B cell (primary cell): ENCODE measurements at regions not wholly inside any gene's neighbourhood (a gene's known extent, or its start where the extent isn't known, plus 50 kb on each side); places are given as distances from the start of the nearest gene placed in this dataset.

Experiments used
- ATAC-seq: fragments of 200-7000 bp; cut with Tn5 transposase; one replicate; pipeline ENCODE4 v1.10.0; 2021; ENCODE audit warnings: low read depth, mild to moderate bottlenecking, moderate number of reproducible peaks, moderate library complexity
- CTCF ChIA-PET: fragments of 350-600 bp; sonication (Branson Sonifier 250); formaldehyde crosslinking; loops from one replicate; lab custom pipeline; 2021; ENCODE audit warnings: antibody characterized with exemption, inconsistent platforms; lab: Charles Lee
- POLR2A ChIA-PET: fragments of 350-600 bp; sonication (Branson Sonifier 250); formaldehyde crosslinking; loops from one replicate; lab custom pipeline; 2021; ENCODE audit warnings: antibody characterized with exemption; lab: Charles Lee
- DNase-seq: peaks from one replicate; pipeline ENCODE4 v3.0.0; 2013
- H2AFZ ChIP-seq: 2 replicates; pipeline ENCODE4 v1.6.1; 2012; ENCODE audit warnings: mild to moderate bottlenecking, low read depth, low read length; ENCODE audit not compliant: insufficient read depth, poor library complexity, severe bottlenecking
- H3K27ac ChIP-seq, 2 donors: 1 replicate in 1 of 2; 2 replicates in 1 of 2; pipeline ENCODE4 v1.5.1; 2012 to 2013; ENCODE audit warnings: low read length in 2 of 2, mild to moderate bottlenecking in 2 of 2, moderate library complexity in 1 of 2
- H3K27me3 ChIP-seq, 4 experiments: fragments of 200-600 bp in 1 of 4; sonication (generic) in 1 of 4; replicated peaks in 1 of 4; 1 replicate in 2 of 4; 2 replicates in 2 of 4; pipeline versions ENCODE4 v1.6.1 to v1.7.0; 2013 to 2016; ENCODE audit warnings: low read length in 3 of 4, mild to moderate bottlenecking in 2 of 4, mixed read lengths in 1 of 4, moderate library complexity in 1 of 4; ENCODE audit not compliant: insufficient read depth in 4 of 4, control insufficient read depth in 3 of 4; ENCODE audit errors: control extremely low read depth in 1 of 4
- H3K36me3 ChIP-seq, 2 experiments: replicated peaks in 1 of 2; 1 replicate in 1 of 2; 2 replicates in 1 of 2; pipeline versions ENCODE4 v1.6.1 to v1.7.1; 2013; ENCODE audit warnings: low read length in 1 of 2; ENCODE audit not compliant: insufficient read depth in 2 of 2, control insufficient read depth in 1 of 2; ENCODE audit errors: control extremely low read depth in 1 of 2, extremely low read depth in 1 of 2
- H3K4me1 ChIP-seq, 2 donors: fragments of 200-600 bp in 1 of 2; sonication (generic) in 1 of 2; 1 replicate in 1 of 2; 2 replicates in 1 of 2; pipeline versions ENCODE4 v1.5.1 to v1.6.1; 2013 to 2017; ENCODE audit warnings: low read length in 2 of 2; ENCODE audit not compliant: control insufficient read depth in 2 of 2, insufficient read depth in 2 of 2
- H3K4me2 ChIP-seq: replicated peaks from 2 replicates; pipeline ENCODE3; 2012; ENCODE audit warnings: mild to moderate bottlenecking, low read depth, low read length; ENCODE audit not compliant: poor library complexity, severe bottlenecking
- H3K4me3 ChIP-seq, 5 experiments: fragments of 200-600 bp in 1 of 5; sonication (generic) in 1 of 5; 1 replicate in 3 of 5; 2 replicates in 2 of 5; pipeline versions ENCODE4 v1.5.1 to v1.7.0; 2011 to 2016; ENCODE audit warnings: low read length in 4 of 5, mild to moderate bottlenecking in 4 of 5, low read depth in 2 of 5, control low read depth in 1 of 5, moderate library complexity in 1 of 5; ENCODE audit not compliant: insufficient read depth in 1 of 5; ENCODE audit errors: control extremely low read depth in 1 of 5, extremely low read depth in 1 of 5
- H3K79me2 ChIP-seq: fragments of 200-600 bp; sonication (generic); one replicate; pipeline ENCODE4 v1.6.0; 2016; ENCODE audit warnings: low read length; ENCODE audit not compliant: control insufficient read depth, insufficient read depth
- H3K9ac ChIP-seq: fragments of 200-600 bp; sonication (generic); 2 replicates; pipeline ENCODE4 v1.6.1; 2017; ENCODE audit warnings: mild to moderate bottlenecking, low read length, moderate library complexity
- H3K9me3 ChIP-seq, 3 donors: one replicate each; pipeline versions ENCODE4 v1.6.1 to v1.7.1; 2013; ENCODE audit warnings: low read length in 2 of 3; ENCODE audit not compliant: control insufficient read depth in 2 of 3, insufficient read depth in 1 of 3; ENCODE audit errors: control extremely low read depth in 1 of 3
- H4K20me1 ChIP-seq: 2 replicates; pipeline ENCODE4 v1.6.0; 2012; ENCODE audit warnings: mild to moderate bottlenecking, low read length; ENCODE audit not compliant: insufficient read depth, control insufficient read depth, poor library complexity, severe bottlenecking
- H3K27ac Mint-ChIP-seq: one replicate; pipeline ENCODE4 v1.8.0; 2021; ENCODE audit warnings: mixed read lengths
- H3K27me3 Mint-ChIP-seq: one replicate; pipeline ENCODE4 v1.8.0; 2021; ENCODE audit warnings: mixed read lengths
- H3K4me1 Mint-ChIP-seq: one replicate; pipeline ENCODE4 v1.8.0; 2021; ENCODE audit warnings: mixed read lengths
- H3K4me3 Mint-ChIP-seq: one replicate; pipeline ENCODE4 v1.8.0; 2021; ENCODE audit warnings: mixed read lengths
- H3K9me3 Mint-ChIP-seq: one replicate; pipeline ENCODE4 v1.8.0; 2022; ENCODE audit warnings: mixed read lengths; ENCODE audit not compliant: insufficient read depth
- EZH2 ChIP-seq: IDR thresholded peaks from 2 replicates; pipeline ENCODE4 v1.6.1; 2012; ENCODE audit warnings: borderline replicate concordance, low read depth, mild to moderate bottlenecking, moderate library complexity, low read length; ENCODE audit not compliant: insufficient read depth, poor library complexity, severe bottlenecking
- WGBS: methylation state at CpG from one replicate; pipeline ENCODE4 v1.1.5; 2013; ENCODE audit warnings: missing lambda C conversion rate; ENCODE audit not compliant: insufficient coverage; 5-methylcytosine and 5-hydroxymethylcytosine counted together
- intact Hi-C: fragments of 100-400 bp; cut with micrococcal nuclease; formaldehyde crosslinking; loops from one replicate; pipeline ENCODE4 v1.10.0; 2022
- TF ChIP-seq, protein P1 (sequence below): fragments of 200-600 bp; IDR thresholded peaks from one replicate; pipeline ENCODE4 v1.8.0; 2022; ENCODE audit warnings: antibody characterized with exemption, mild to moderate bottlenecking

DNA sequence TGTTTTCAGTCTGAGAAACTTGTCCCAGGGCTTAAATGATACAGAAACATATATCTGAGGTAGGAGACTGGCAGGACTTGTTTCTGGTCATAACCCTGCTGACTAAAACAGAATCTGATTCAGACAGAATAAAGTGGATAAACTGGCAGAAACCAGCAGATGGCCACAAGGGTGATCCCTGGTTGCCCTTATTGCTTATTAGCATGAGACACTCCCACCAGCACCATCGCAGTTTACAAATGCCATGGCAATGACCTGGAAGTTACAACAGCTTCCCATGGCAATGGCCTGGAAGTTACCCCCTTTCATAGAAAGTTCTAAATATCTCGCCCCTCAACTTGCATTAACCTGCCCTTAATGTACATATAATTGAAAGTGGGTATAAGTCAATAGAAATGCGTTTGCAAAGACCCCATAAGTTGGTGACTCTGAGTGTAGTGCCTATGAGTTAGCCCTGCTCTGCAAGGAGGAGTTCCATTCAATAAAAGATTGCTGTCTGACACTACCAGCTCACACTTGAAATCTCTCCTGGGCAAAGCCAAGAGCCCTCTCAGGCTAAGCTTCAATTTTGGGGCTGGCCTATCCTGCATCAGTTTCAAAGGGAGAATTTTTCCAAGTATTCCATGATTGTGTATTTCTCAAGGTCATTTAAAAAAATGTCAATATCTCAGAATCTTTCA is 52.9 kb upstream of the PAGE5 start:
- H3K27me3 ChIP-seq, result no peaks in the 10 kb centered on the region
- Mint-ChIP-seq H3K9me3 (no peaks in the 10 kb centered on the region), H3K27ac (no peak overlapping the region), H3K4me1 (peaks cover 16% of the 10 kb centered on the region), H3K27me3 (no peaks in the 10 kb centered on the region), H3K4me3 (no peak overlapping the region)
- H3K4me2 ChIP-seq, result no peak overlapping the region
- H3K36me3 ChIP-seq, result no peaks in the 10 kb centered on the region
- no peaks in the 10 kb centered on the region for H4K20me1 ChIP-seq
- no CpG with 5 or more reads among the region's 3 CpGs for WGBS
- CTCF ChIA-PET, result no interaction called here
- no peak overlapping the region for H3K27ac ChIP-seq
- no peak overlapping the region for H3K9ac ChIP-seq
- no peak overlapping the region for H2AFZ ChIP-seq
- POLR2A ChIA-PET, result no interaction called here
- intact Hi-C loops, result loop anchor here (10.0 kb wide), 1 partner anchor 1742 kb away; the partner anchor contains the start of genes RIBC1 and SMC1A
- DNase-seq (no peak), ATAC-seq (no peak)
- H3K4me1 ChIP-seq, result peaks cover 6 to 9% of the 10 kb centered on the region in 2 donors
- no peaks in the 10 kb centered on the region for H3K79me2 ChIP-seq
- H3K4me3 ChIP-seq, result no peak overlapping the region
- no peaks in the 10 kb centered on the region for H3K9me3 ChIP-seq
- TF ChIP-seq, protein P1, sequence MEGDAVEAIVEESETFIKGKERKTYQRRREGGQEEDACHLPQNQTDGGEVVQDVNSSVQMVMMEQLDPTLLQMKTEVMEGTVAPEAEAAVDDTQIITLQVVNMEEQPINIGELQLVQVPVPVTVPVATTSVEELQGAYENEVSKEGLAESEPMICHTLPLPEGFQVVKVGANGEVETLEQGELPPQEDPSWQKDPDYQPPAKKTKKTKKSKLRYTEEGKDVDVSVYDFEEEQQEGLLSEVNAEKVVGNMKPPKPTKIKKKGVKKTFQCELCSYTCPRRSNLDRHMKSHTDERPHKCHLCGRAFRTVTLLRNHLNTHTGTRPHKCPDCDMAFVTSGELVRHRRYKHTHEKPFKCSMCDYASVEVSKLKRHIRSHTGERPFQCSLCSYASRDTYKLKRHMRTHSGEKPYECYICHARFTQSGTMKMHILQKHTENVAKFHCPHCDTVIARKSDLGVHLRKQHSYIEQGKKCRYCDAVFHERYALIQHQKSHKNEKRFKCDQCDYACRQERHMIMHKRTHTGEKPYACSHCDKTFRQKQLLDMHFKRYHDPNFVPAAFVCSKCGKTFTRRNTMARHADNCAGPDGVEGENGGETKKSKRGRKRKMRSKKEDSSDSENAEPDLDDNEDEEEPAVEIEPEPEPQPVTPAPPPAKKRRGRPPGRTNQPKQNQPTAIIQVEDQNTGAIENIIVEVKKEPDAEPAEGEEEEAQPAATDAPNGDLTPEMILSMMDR, result no peak
- TF ChIP-seq EZH2, result no peak

DNA sequence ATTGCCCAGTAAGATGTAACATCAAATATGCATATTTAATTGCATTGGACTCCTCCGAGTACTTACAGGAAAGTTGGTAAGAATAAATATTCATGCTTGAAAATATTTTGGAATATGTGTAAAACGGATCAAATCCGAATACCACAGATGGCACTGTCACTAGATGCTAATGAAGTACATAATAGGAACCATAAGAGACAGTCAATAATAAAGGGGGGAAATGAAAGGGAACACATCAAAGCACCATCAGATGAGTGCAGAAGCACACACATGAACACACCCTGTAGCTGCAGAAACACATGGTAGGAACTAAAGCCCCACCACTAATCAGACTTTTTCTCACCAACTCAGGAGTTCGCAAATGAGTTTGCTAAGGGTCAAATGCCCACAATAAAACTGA is 52.2 kb upstream of the PAGE5 start:
- Mint-ChIP-seq H3K9me3 (no peaks in the 10 kb centered on the region), H3K4me3 (no peak overlapping the region), H3K4me1 (peaks cover 16% of the 10 kb centered on the region), H3K27ac (no peak overlapping the region), H3K27me3 (no peaks in the 10 kb centered on the region)
- TF ChIP-seq EZH2, result no peak
- TF ChIP-seq, protein P1, result no peak
- CTCF ChIA-PET, result no interaction called here
- ATAC-seq (no peak), DNase-seq (no peak)
- POLR2A ChIA-PET, result no interaction called here
- WGBS, result no CpG with 5 or more reads among the region's 4 CpGs
- H3K4me2 ChIP-seq, result no peak overlapping the region
- intact Hi-C loops, result loop anchor here (10.0 kb wide), 1 partner anchor 1743 kb away; the partner anchor contains the start of genes RIBC1 and SMC1A
- H3K9ac ChIP-seq, result no peak overlapping the region
- H3K4me1 ChIP-seq, result peaks cover 6 to 9% of the 10 kb centered on the region in 2 donors
- no peaks in the 10 kb centered on the region for H3K27me3 ChIP-seq
- no peaks in the 10 kb centered on the region for H3K79me2 ChIP-seq
- H4K20me1 ChIP-seq, result no peaks in the 10 kb centered on the region
- H2AFZ ChIP-seq, result no peak overlapping the region
- no peak overlapping the region for H3K27ac ChIP-seq
- H3K9me3 ChIP-seq, result no peaks in the 10 kb centered on the region
- no peak overlapping the region for H3K4me3 ChIP-seq
- no peaks in the 10 kb centered on the region for H3K36me3 ChIP-seq
